IMR-90 (cell line): ENCODE measurements at regions not wholly inside any gene's neighbourhood (a gene's known extent, or its start where the extent isn't known, plus 50 kb on each side); places are given as distances from the start of the nearest gene placed in this dataset.

Experiments used
- ATAC-seq: fragments of 200-7000 bp; cut with Tn5 transposase; 2 replicates; pipeline ENCODE4 v1.9.1; 2020; ENCODE audit warnings: low read depth, mild to moderate bottlenecking, moderate library complexity
- BruUV-seq: library from RNA; stranded (reverse); fragments of 400-500 nt; replicated peaks from 2 replicates; lab custom pipeline; 2021; lab: Mats Ljungman, UMichigan
- CTCF ChIA-PET: fragments of 300-600 bp; formaldehyde crosslinking; extraction: SDS; loops from one replicate; lab custom pipeline; 2021; ENCODE audit warnings: antibody characterized with exemption; lab: Yijun Ruan, JAX
- POLR2A ChIA-PET: fragments of 300-600 bp; sonication (Branson Sonifier 250); formaldehyde crosslinking; loops from one replicate; lab custom pipeline; 2022; ENCODE audit warnings: antibody characterized with exemption; ENCODE audit not compliant: unreplicated experiment; lab: Charles Lee
- DNase-seq: peaks from one replicate; pipeline ENCODE4 v3.0.0; 2013
- H2AFZ ChIP-seq: replicated peaks from 2 replicates; pipeline ENCODE3; 2013; ENCODE audit warnings: low read length, mild to moderate bottlenecking; ENCODE audit not compliant: poor library complexity
- H2AK5ac ChIP-seq: 2 replicates; pipeline ENCODE4 v1.6.1; 2013; ENCODE audit warnings: low read depth, low read length, inconsistent platforms
- H2AK9ac ChIP-seq: replicated peaks from 2 replicates; pipeline ENCODE3; 2013; ENCODE audit warnings: mild to moderate bottlenecking, low read depth, low read length, moderate library complexity; ENCODE audit not compliant: poor library complexity
- H2BK120ac ChIP-seq: 2 replicates; pipeline ENCODE4 v1.6.1; 2013; ENCODE audit warnings: low read depth, low read length, inconsistent platforms
- H2BK15ac ChIP-seq: 3 replicates; pipeline ENCODE4 v1.6.1; 2013; ENCODE audit warnings: low read depth, low read length, inconsistent platforms
- H2BK20ac ChIP-seq: 2 replicates; pipeline ENCODE4 v1.6.1; 2013; ENCODE audit warnings: low read depth, mild to moderate bottlenecking, inconsistent platforms, low read length, moderate library complexity
- H2BK5ac ChIP-seq: 2 replicates; pipeline ENCODE4 v1.6.1; 2013; ENCODE audit warnings: mild to moderate bottlenecking, low read depth, low read length, inconsistent platforms; ENCODE audit not compliant: poor library complexity, severe bottlenecking
- H3K14ac ChIP-seq: replicated peaks from 2 replicates; pipeline ENCODE4 v1.6.1; 2013; ENCODE audit warnings: low read depth, low read length, inconsistent platforms
- H3K18ac ChIP-seq: 2 replicates; pipeline ENCODE4 v1.6.1; 2013; ENCODE audit warnings: low read depth, low read length, control low read depth
- H3K23ac ChIP-seq: 2 replicates; pipeline ENCODE4 v1.6.1; 2013; ENCODE audit warnings: low read depth, low read length, inconsistent platforms
- H3K27ac ChIP-seq: 2 replicates; pipeline ENCODE4 v1.5.1; 2013; ENCODE audit warnings: mild to moderate bottlenecking, control low read depth, low read length; ENCODE audit not compliant: insufficient read depth
- H3K27me3 ChIP-seq: 2 replicates; pipeline ENCODE4 v1.6.1; 2013; ENCODE audit warnings: low read length; ENCODE audit not compliant: control insufficient read depth, insufficient read depth
- H3K36me3 ChIP-seq: 2 replicates; pipeline ENCODE4 v1.6.1; 2013; ENCODE audit warnings: low read length, mixed read lengths; ENCODE audit not compliant: control insufficient read depth, insufficient read depth
- H3K4ac ChIP-seq: 2 replicates; pipeline ENCODE4 v1.6.1; 2013; ENCODE audit warnings: low read depth, low read length, inconsistent platforms
- H3K4me1 ChIP-seq: 2 replicates; pipeline ENCODE4 v1.6.1; 2013; ENCODE audit warnings: low read length, mixed read lengths; ENCODE audit not compliant: control insufficient read depth, insufficient read depth
- H3K4me2 ChIP-seq: 2 replicates; pipeline ENCODE4 v1.6.1; 2013; ENCODE audit warnings: low read depth, mild to moderate bottlenecking, control low read depth, low read length, moderate library complexity
- H3K4me3 ChIP-seq: 2 replicates; pipeline ENCODE4 v1.5.1; 2013; ENCODE audit warnings: low read depth, mild to moderate bottlenecking, control low read depth, low read length, moderate library complexity; ENCODE audit not compliant: insufficient read depth
- H3K56ac ChIP-seq: 2 replicates; pipeline ENCODE4 v1.6.1; 2013; ENCODE audit warnings: low read length, inconsistent platforms; ENCODE audit not compliant: insufficient read depth; ENCODE audit errors: extremely low read depth
- H3K79me1 ChIP-seq, 2 experiments: 2 replicates each; pipeline ENCODE4 v1.6.1; 2013; ENCODE audit warnings: low read length in 2 of 2, inconsistent platforms in 1 of 2, low read depth in 1 of 2
- H3K9ac ChIP-seq: 2 replicates; pipeline ENCODE4 v1.6.1; 2013; ENCODE audit warnings: low read depth, low read length, control low read depth
- H3K9me1 ChIP-seq: 2 replicates; pipeline ENCODE4 v1.6.1; 2013; ENCODE audit warnings: low read length, inconsistent platforms; ENCODE audit not compliant: insufficient read depth
- H3K9me3 ChIP-seq: 2 replicates; pipeline ENCODE4 v1.6.1; 2013; ENCODE audit warnings: low read length; ENCODE audit not compliant: control insufficient read depth, insufficient read depth
- H4K20me1 ChIP-seq: 2 replicates; pipeline ENCODE4 v1.6.1; 2013; ENCODE audit warnings: low read length, inconsistent platforms; ENCODE audit not compliant: insufficient read depth
- H4K5ac ChIP-seq: 2 replicates; pipeline ENCODE4 v1.6.1; 2013; ENCODE audit warnings: mild to moderate bottlenecking, low read depth, low read length, control low read depth
- H4K8ac ChIP-seq, 2 experiments: 2 replicates each; pipeline ENCODE4 v1.6.1; 2013; ENCODE audit warnings: low read depth in 2 of 2, low read length in 2 of 2, control low read depth in 1 of 2, inconsistent platforms in 1 of 2
- H4K91ac ChIP-seq: 2 replicates; pipeline ENCODE4 v1.6.1; 2013; ENCODE audit warnings: low read depth, low read length, inconsistent platforms; ENCODE audit not compliant: insufficient read depth
- BHLHE40 ChIP-seq: fragments of 150-350 bp; IDR thresholded peaks from 2 replicates; pipeline ENCODE4 v1.6.1; 2016; ENCODE audit warnings: mild to moderate bottlenecking, low read depth, low read length
- CEBPB ChIP-seq: IDR thresholded peaks from 2 replicates; pipeline ENCODE4 v1.6.1; 2012; ENCODE audit warnings: low read depth, low read length, improper control_type of control experiment
- CHD1 ChIP-seq: IDR thresholded peaks from 2 replicates; pipeline ENCODE4 v1.6.1; 2012; ENCODE audit warnings: low read depth, low read length, improper control_type of control experiment
- CTCF ChIP-seq: conservative IDR thresholded peaks from 2 replicates; pipeline ENCODE4 v1.5.1; 2012; ENCODE audit warnings: mild to moderate bottlenecking, low read depth, low read length, improper control_type of control experiment
- ELK1 ChIP-seq: fragments of 150-350 bp; IDR thresholded peaks from 2 replicates; pipeline ENCODE4 v1.6.1; 2016; ENCODE audit warnings: low read depth, mild to moderate bottlenecking, low read length, moderate library complexity, borderline replicate concordance
- FOS ChIP-seq: fragments of 150-350 bp; IDR thresholded peaks from 2 replicates; pipeline ENCODE4 v1.6.1; 2016; ENCODE audit warnings: low read depth, low read length
- MAFK ChIP-seq: IDR thresholded peaks from 2 replicates; pipeline ENCODE4 v1.6.1; 2012; ENCODE audit warnings: low read depth, low read length, improper control_type of control experiment
- MAZ ChIP-seq: IDR thresholded peaks from 2 replicates; pipeline ENCODE4 v1.6.1; 2012; ENCODE audit warnings: low read depth, mild to moderate bottlenecking, low read length, improper control_type of control experiment, moderate library complexity, borderline replicate concordance
- MXI1 ChIP-seq: IDR thresholded peaks from 2 replicates; pipeline ENCODE4 v1.6.1; 2012; ENCODE audit warnings: low read depth, mild to moderate bottlenecking, low read length, moderate library complexity, borderline replicate concordance
- NFE2L2 ChIP-seq: fragments of 150-350 bp; IDR thresholded peaks from 2 replicates; pipeline ENCODE4 v1.6.1; 2016; ENCODE audit warnings: low read depth, mild to moderate bottlenecking, low read length
- POLR2A ChIP-seq: IDR thresholded peaks from 2 replicates; pipeline ENCODE4 v1.6.1; 2012; ENCODE audit warnings: mild to moderate bottlenecking, low read depth, low read length
- RAD21 ChIP-seq: IDR thresholded peaks from 2 replicates; pipeline ENCODE4 v1.6.1; 2012; ENCODE audit warnings: low read length, improper control_type of control experiment
- RCOR1 ChIP-seq: IDR thresholded peaks from 2 replicates; pipeline ENCODE4 v1.6.1; 2012; ENCODE audit warnings: mild to moderate bottlenecking, low read length, improper control_type of control experiment; ENCODE audit not compliant: insufficient replicate concordance
- RFX5 ChIP-seq: IDR thresholded peaks from 2 replicates; pipeline ENCODE4 v1.8.0; 2012; ENCODE audit warnings: low read depth, mild to moderate bottlenecking, low read length, moderate library complexity
- SMC3 ChIP-seq: fragments of 150-350 bp; IDR thresholded peaks from 2 replicates; pipeline ENCODE4 v1.6.1; 2016; ENCODE audit warnings: low read depth, mild to moderate bottlenecking, antibody characterized with exemption, low read length, moderate library complexity
- USF2 ChIP-seq: fragments of 150-350 bp; IDR thresholded peaks from 2 replicates; pipeline ENCODE4 v1.6.1; 2017; ENCODE audit warnings: mild to moderate bottlenecking, antibody characterized with exemption, low read length, low read depth
- WGBS, 2 experiments: methylation state at CpG; one replicate each; pipeline versions ENCODE4 v1.1.5 to v1.1.7; 2013; ENCODE audit warnings: missing lambda C conversion rate in 2 of 2; ENCODE audit not compliant: insufficient read length in 1 of 2; ENCODE audit errors: extremely low coverage in 2 of 2; 5-methylcytosine and 5-hydroxymethylcytosine counted together
- dilution Hi-C: fragments of 300-500 bp; cut with HindIII; formaldehyde crosslinking; loops from one replicate; pipeline ENCODE4 v1.14.3; 2018; ENCODE audit warnings: low sequenced_read_pairs; ENCODE audit not compliant: unreplicated experiment
- in situ Hi-C: fragments of 300-500 bp; cut with MboI; formaldehyde crosslinking; loops from 3 replicates; pipeline ENCODE4 v1.14.3; 2019; ENCODE audit warnings: low sequenced_read_pairs, inconsistent platforms, mixed read lengths
- intact Hi-C: fragments of 100-400 bp; cut with micrococcal nuclease; formaldehyde crosslinking; loops from 2 replicates; pipeline ENCODE4 v1.10.0; 2022

GRCh38 chr15:91678003-91678402 lies 175.5 kb upstream of the SLCO3A1 start:
- DNase-seq = no peak
- intact Hi-C loops = no loop called here
- BruUV-seq = no TSS peak

More at GRCh38 chr15:91678003-91678402, 175.5 kb upstream of the SLCO3A1 start:
- no peak overlapping the region for H2AK9ac ChIP-seq
- H3K4ac ChIP-seq = no peak overlapping the region
- no peaks in the 10 kb centered on the region for H4K20me1 ChIP-seq
- no peak overlapping the region for H2BK120ac ChIP-seq
- in situ Hi-C loops = no loop called here
- H3K18ac ChIP-seq = no peak overlapping the region
- H3K4me1 ChIP-seq = no peaks in the 10 kb centered on the region
- no peak overlapping the region for H3K56ac ChIP-seq
- no peak overlapping the region for H2BK5ac ChIP-seq
- H3K27ac ChIP-seq = no peak overlapping the region
- no peaks in the 10 kb centered on the region for H3K9me1 ChIP-seq
- H4K5ac ChIP-seq = no peak overlapping the region
- H3K9ac ChIP-seq = no peak overlapping the region
- H2AK5ac ChIP-seq = no peak overlapping the region
- no peak overlapping the region for H2BK20ac ChIP-seq
- no peak overlapping the region for H2AFZ ChIP-seq
- ChIA-PET CTCF (no interaction called here), POLR2A (no interaction called here)
- no peaks in the 10 kb centered on the region for H3K27me3 ChIP-seq
- H3K36me3 ChIP-seq = no peaks in the 10 kb centered on the region
- ATAC-seq = no peak
- no peak overlapping the region for H2BK15ac ChIP-seq
- H4K91ac ChIP-seq = no peak overlapping the region
- no peak overlapping the region for H3K4me3 ChIP-seq
- no CpG with 5 or more reads among the region's 2 CpGs for WGBS, 2 experiments
- TF ChIP-seq RAD21 = no peak
- no peak for TF ChIP-seq MAFK
- TF ChIP-seq USF2 = no peak
- no peak for TF ChIP-seq RFX5
- no peak for TF ChIP-seq FOS
- no peak for TF ChIP-seq MXI1
- no peak for TF ChIP-seq MAZ
- TF ChIP-seq SMC3 = no peak
- TF ChIP-seq CEBPB = no peak
- TF ChIP-seq BHLHE40 = no peak
- TF ChIP-seq ELK1 = no peak
- TF ChIP-seq CTCF = no peak
- TF ChIP-seq CHD1 = no peak
- TF ChIP-seq RCOR1 = no peak
- TF ChIP-seq NFE2L2 = no peak
- TF ChIP-seq POLR2A = no peak
- dilution Hi-C loops = no loop called here
- H3K23ac ChIP-seq = no peak overlapping the region
- H4K8ac ChIP-seq = no peak overlapping the region
- no peak overlapping the region for H3K4me2 ChIP-seq
- no peaks in the 10 kb centered on the region for H3K79me1 ChIP-seq
- no peaks in the 10 kb centered on the region for H3K9me3 ChIP-seq
- no peak overlapping the region for H3K14ac ChIP-seq
